Adipocyte (in vitro differentiated cells): ENCODE measurements at regions not wholly inside any gene's neighbourhood (a gene's known extent, or its start where the extent isn't known, plus 50 kb on each side); places are given as distances from the start of the nearest gene placed in this dataset.
A peak's percentile ranks its signal among the peaks of the same experiment; 100 is the strongest.
"Not testable (repeated sequence)": the region's sequence is repeated elsewhere in the genome, so short reads cannot be mapped to it uniquely, and the experiment has no call there.

ENCODE experiments used
- DNase-seq: peaks from one replicate; pipeline ENCODE4 v3.0.0-alpha.2; 2015; ENCODE audit warnings: low read depth
- H3K27me3 ChIP-seq: replicated peaks from 2 replicates; pipeline ENCODE4 v1.7.0; 2013; ENCODE audit warnings: mild to moderate bottlenecking, low read length, moderate library complexity; ENCODE audit not compliant: control insufficient read depth, insufficient read depth
- H3K36me3 ChIP-seq: 2 replicates; pipeline ENCODE4 v1.7.0; 2013; ENCODE audit warnings: low read length, mild to moderate bottlenecking, moderate library complexity; ENCODE audit not compliant: control insufficient read depth, insufficient read depth, severe bottlenecking
- H3K4me1 ChIP-seq: 2 replicates; pipeline ENCODE4 v1.7.0; 2013; ENCODE audit warnings: mild to moderate bottlenecking, low read length, moderate library complexity; ENCODE audit not compliant: control insufficient read depth, insufficient read depth
- H3K4me3 ChIP-seq: 2 replicates; pipeline ENCODE4 v1.7.0; 2013; ENCODE audit warnings: mild to moderate bottlenecking, low read length, moderate library complexity
- H3K9ac ChIP-seq: 2 replicates; pipeline ENCODE4 v1.7.0; 2013; ENCODE audit warnings: mild to moderate bottlenecking, low read length, moderate library complexity
- H3K9me3 ChIP-seq: 2 replicates; pipeline ENCODE4 v1.7.0; 2013; ENCODE audit warnings: mild to moderate bottlenecking, low read length, moderate library complexity; ENCODE audit not compliant: control insufficient read depth

GRCh38 chr15:62907275-62907674, 135.3 kb upstream of the TPM1 start:
- no peak overlapping the region for H3K4me3 ChIP-seq
- no peaks in the 10 kb centered on the region for H3K9me3 ChIP-seq
- H3K4me1 ChIP-seq = no peaks in the 10 kb centered on the region
- no peaks in the 10 kb centered on the region for H3K36me3 ChIP-seq
- no peak overlapping the region for H3K9ac ChIP-seq
- H3K27me3 ChIP-seq = no peaks in the 10 kb centered on the region
- DNase-seq = no peak

- H3K9ac ChIP-seq, H3K27me3 ChIP-seq, H3K36me3 ChIP-seq, H3K4me3 ChIP-seq, H3K4me1 ChIP-seq, DNase-seq, H3K9me3 ChIP-seq: not testable (repeated sequence)
These were observed 134.2 kb upstream of the TPM1 start for GRCh38 chr15:62908341-62908740.

GRCh38 chr15:62909257-62909656, 133.3 kb upstream of the TPM1 start:
- no peak overlapping the region for H3K4me3 ChIP-seq
- no peak for DNase-seq
- no peaks in the 10 kb centered on the region for H3K27me3 ChIP-seq
- H3K9me3 ChIP-seq = no peaks in the 10 kb centered on the region
- H3K9ac ChIP-seq = no peak overlapping the region
- peaks cover 10% of the 10 kb centered on the region for H3K4me1 ChIP-seq
- no peaks in the 10 kb centered on the region for H3K36me3 ChIP-seq

GRCh38 chr15:62912282-62912681, 130.3 kb upstream of the TPM1 start:
- H3K4me3 ChIP-seq = no peak overlapping the region
- H3K4me1 ChIP-seq = peaks cover 10% of the 10 kb centered on the region
- no peaks in the 10 kb centered on the region for H3K9me3 ChIP-seq
- no peaks in the 10 kb centered on the region for H3K36me3 ChIP-seq
- DNase-seq = no peak
- no peaks in the 10 kb centered on the region for H3K27me3 ChIP-seq
- no peak overlapping the region for H3K9ac ChIP-seq

- no peaks in the 10 kb centered on the region for H3K36me3 ChIP-seq
- no peak for DNase-seq
- no peak overlapping the region for H3K9ac ChIP-seq
- H3K9me3 ChIP-seq = no peaks in the 10 kb centered on the region
- no peaks in the 10 kb centered on the region for H3K27me3 ChIP-seq
- H3K4me3 ChIP-seq = no peak overlapping the region
- H3K4me1 ChIP-seq = peaks cover 10% of the 10 kb centered on the region
These were observed 129.7 kb upstream of the TPM1 start for GRCh38 chr15:62912808-62913207.

- Histone ChIP-seq H3K4me1 (peaks cover 10% of the 10 kb centered on the region), H3K27me3 (no peaks in the 10 kb centered on the region), H3K9me3 (no peaks in the 10 kb centered on the region), H3K36me3 (no peaks in the 10 kb centered on the region), H3K9ac (no peak overlapping the region), H3K4me3 (no peak overlapping the region)
- no peak for DNase-seq
These were observed 129.3 kb upstream of the TPM1 start for GRCh38 chr15:62913246-62913645.

- H3K9me3 ChIP-seq = no peaks in the 10 kb centered on the region
- no peak overlapping the region for H3K4me3 ChIP-seq
- H3K9ac ChIP-seq = no peak overlapping the region
- no peak for DNase-seq
- no peaks in the 10 kb centered on the region for H3K27me3 ChIP-seq
- H3K4me1 ChIP-seq = peaks cover 10% of the 10 kb centered on the region
- H3K36me3 ChIP-seq = no peaks in the 10 kb centered on the region
These were observed 128.0 kb upstream of the TPM1 start for GRCh38 chr15:62914461-62915079.

GRCh38 chr15:62920682-62921502, 121.7 kb upstream of the TPM1 start:
- no peaks in the 10 kb centered on the region for H3K27me3 ChIP-seq
- H3K4me1 ChIP-seq = peaks cover 29% of the 10 kb centered on the region
- DNase-seq = peak; percentile 89
- no peak overlapping the region for H3K4me3 ChIP-seq
- H3K9me3 ChIP-seq = no peaks in the 10 kb centered on the region
- H3K36me3 ChIP-seq = no peaks in the 10 kb centered on the region
- peak overlapping the region; percentile 30 for H3K9ac ChIP-seq

- H3K9me3 ChIP-seq = no peaks in the 10 kb centered on the region
These were observed 120.0 kb upstream of the TPM1 start for GRCh38 chr15:62922514-62922913.

GRCh38 chr15:62925875-62926274, 116.7 kb upstream of the TPM1 start:
- Histone ChIP-seq H3K27me3 (no peaks in the 10 kb centered on the region), H3K36me3 (no peaks in the 10 kb centered on the region), H3K9ac (no peak overlapping the region), H3K9me3 (no peaks in the 10 kb centered on the region), H3K4me1 (peaks cover 41% of the 10 kb centered on the region), H3K4me3 (no peak overlapping the region)
- no peak for DNase-seq

More at GRCh38 chr15:62922514-62922913, 120.0 kb upstream of the TPM1 start:
- DNase-seq = no peak
- H3K27me3 ChIP-seq = no peaks in the 10 kb centered on the region
- H3K4me3 ChIP-seq = no peak overlapping the region
- H3K36me3 ChIP-seq = no peaks in the 10 kb centered on the region
- H3K9ac ChIP-seq = no peak overlapping the region
- H3K4me1 ChIP-seq = peaks cover 29% of the 10 kb centered on the region

- Histone ChIP-seq H3K4me1 (peaks cover 33% of the 10 kb centered on the region), H3K9ac (no peak overlapping the region), H3K9me3 (no peaks in the 10 kb centered on the region), H3K4me3 (no peak overlapping the region), H3K36me3 (no peaks in the 10 kb centered on the region), H3K27me3 (no peaks in the 10 kb centered on the region)
- no peak for DNase-seq
These were observed 115.4 kb upstream of the TPM1 start for GRCh38 chr15:62927196-62927595.
